Hepatic stellate cell (primary cell): ENCODE measurements at regions not wholly inside any gene's neighbourhood (a gene's known extent, or its start where the extent isn't known, plus 50 kb on each side); places are given as distances from the start of the nearest gene placed in this dataset.

Experiments used
- DNase-seq: peaks from one replicate; pipeline ENCODE4 v3.0.0; 2011; ENCODE audit warnings: low spot score

DNA sequence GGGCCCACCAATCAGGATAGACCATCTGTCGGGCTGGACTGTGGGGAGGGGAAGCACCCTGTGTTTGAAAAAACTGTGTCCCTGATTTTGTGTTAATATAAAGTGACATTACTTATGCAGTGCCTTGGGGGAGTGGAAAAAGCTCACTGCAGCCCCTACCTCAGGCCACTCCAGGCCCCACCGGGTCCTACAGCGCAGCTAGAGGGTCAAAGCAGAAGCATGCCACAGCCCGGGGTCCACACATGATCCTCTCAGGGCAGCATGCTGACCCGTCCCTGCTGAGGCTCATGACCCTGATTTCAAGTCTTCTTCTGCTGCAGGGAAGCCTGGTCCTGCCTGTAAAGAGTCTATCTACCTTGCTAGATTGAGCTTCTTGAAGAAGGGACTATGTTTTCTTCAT lies 133.0 kb upstream of the PLCB4 start:
- no peak for DNase-seq

DNA sequence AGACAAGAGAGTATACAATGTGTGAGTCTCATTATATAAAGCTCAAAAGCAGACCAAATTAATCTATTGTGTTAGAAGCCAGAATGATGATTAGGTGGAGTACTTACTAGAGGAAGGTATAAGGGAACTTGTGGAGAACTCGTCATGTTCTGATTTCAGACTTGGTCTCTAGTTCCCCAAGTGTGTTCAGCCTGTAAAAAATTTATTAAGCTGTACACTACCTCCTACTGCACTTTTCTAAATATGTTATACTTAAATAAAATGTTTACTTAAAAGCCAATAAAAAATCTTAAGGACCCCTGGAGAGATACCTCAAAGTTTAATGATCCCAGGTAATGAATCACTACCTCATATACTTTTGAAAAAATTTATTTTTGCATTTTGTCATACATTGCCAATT lies 130.4 kb upstream of the PLCB4 start:
- DNase-seq, result no peak

DNA sequence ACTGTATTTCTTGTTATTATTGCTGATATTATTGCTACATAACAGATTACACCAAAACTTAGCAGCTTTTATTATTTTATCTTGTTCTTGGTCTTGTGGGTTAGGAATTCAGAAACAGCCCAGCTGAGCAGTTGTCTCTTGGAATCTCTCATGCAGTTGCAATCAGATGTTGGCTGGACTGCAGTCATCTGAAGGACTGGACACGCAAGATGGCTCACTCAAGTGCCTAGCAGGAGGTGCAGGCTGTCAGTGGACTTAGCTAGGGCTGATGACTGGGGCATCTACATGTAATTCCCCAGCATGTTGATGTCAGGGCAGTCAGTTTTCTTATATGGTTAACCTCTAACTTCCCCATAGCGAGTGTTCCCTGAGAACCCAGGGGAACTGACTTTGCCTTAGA lies 128.6 kb upstream of the PLCB4 start:
- DNase-seq, result no peak

DNA sequence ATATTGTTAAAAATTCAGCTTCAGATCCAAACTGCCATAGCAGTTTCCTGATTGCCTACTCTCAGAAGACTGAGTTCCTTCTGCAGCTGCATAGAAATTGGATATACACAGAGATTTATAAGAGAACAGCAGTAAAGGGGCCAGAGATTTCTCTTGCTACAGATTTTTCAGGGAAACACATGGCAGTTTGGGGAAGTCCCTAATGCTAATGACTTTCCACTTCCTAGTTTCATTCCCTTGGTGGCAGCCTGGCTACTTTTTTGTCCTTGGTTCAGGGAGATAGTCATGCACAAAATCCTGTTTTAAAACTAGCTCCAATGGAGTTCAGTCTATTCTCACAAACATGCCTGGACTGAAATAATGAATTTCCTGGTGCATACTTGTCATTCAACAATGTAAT lies 125.3 kb upstream of the PLCB4 start:
- no peak for DNase-seq

DNA sequence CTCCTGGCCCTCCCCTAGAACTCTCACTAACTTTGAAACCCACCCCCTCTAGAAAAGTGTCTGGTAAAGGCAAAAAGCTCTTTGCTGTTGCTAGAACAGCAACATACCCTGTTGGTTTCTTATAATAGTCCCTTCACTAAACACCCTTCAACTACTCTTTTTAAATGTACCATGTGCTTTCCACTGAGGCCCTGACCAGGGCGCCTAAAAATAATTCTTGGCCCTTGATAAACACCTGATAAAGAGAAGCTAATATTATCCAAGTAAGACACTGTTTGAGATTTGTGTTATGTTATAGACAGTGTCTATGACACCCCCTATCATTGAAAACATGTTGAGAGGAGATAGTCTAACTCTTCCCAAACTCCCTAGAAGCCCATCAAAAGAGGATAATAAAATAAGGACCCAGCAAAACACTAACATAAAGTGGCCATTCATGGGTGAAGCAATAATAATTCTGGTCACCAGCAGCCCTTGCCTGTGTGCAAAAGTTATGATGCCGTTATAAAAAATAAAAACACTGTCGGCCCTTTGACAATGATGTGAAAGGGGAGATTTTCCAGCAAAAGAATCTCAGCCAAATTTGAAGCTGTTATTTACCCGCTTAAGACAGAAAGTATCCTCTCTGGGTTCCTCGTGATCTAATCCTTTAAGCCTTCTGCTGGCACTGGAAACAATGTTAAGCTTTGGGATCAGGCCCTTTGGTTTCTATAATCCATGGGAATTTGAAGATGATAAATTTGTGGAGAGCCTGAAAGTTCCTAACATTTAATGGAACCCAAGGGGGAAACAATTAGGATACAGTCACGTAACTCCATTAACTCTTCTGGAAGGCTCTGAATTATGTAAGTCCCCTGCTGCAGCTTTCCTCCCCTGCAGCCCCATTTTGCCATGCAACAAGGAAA lies 122.6 kb upstream of the PLCB4 start:
- no peak for DNase-seq

DNA sequence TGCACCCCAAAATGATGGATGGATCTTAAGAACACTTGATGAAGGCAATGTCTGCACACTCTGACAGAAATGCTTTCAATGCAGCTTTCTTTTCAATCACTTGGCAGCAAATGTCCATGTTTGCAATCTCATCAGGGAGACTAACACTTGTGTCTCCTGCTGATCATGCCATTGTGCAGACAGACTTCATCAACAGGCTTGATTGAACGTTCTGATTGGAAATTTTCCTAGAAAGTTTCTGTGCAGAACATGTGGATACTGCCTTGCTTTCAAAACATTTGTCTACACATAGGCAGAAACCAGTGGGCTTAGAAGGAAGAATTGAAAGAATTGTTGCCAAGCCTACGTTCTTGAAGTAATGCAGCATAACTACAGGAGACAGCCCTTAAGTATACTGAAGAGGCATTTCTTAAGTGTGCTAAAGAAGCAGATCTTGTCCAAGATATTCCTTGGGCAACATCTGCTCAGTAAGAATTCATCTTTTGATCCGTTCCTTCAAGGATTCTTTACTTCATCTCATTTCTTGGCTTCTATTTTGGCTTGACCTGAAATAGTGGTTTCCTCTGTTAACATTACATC lies 120.4 kb upstream of the PLCB4 start:
- no peak for DNase-seq

DNA sequence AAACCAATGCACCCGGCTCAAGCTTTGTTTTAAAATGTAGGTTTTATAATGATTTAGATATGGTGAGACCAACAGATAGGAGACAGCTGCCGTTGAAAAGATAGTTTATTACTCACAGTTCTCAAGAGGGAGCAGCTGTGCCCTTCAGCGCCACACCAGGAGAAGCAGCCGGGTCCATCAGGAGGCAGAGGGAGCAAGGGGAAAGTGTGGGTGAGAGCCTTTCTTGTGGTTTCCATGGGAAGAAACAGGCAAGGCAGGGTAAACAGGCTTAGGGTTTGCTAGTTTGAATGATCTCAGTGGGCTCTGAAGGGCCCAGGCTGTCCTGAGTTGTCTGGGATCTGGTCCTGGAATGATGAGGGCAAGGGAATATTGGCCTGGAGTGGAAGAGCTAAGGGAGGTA lies 117.7 kb upstream of the PLCB4 start:
- no peak for DNase-seq

DNA sequence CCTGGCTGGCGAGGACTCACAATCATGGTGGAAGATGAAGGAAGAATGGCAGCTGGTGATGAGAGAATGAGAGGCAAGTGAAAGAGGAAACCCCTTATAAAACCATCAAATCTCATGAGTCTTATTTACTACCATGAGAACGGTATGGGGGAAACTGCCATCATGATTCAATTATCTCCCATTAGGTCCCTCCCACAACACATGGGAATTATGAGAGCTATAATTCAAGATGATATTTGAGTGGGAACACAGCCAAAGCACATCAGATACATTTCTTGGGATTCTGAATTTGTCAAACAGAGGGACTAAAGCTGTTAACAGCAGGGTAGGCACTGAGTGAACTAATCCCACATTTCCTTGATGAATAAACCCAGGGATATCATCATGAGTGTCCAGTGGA lies 116.2 kb upstream of the PLCB4 start:
- DNase-seq, result no peak

DNA sequence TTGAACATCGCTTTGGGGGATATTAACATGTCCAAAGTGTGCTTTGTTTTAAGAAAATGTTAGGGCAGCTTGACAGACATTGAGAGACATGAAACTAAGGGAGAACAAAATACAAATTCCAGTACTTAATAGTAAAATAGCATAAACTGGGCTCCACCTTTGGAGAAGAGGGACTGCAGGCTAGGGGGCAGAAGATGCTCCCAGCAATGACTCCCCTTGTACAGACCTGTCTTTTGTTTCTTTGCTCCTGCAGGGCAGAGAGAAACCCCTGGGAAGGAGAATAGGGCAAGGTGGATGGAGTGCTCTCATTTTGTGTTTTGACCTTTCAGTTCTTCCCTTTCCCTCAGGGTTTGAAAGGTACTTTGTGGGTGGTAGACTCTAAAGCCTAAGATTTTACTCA lies 115.6 kb upstream of the PLCB4 start:
- no peak for DNase-seq

DNA sequence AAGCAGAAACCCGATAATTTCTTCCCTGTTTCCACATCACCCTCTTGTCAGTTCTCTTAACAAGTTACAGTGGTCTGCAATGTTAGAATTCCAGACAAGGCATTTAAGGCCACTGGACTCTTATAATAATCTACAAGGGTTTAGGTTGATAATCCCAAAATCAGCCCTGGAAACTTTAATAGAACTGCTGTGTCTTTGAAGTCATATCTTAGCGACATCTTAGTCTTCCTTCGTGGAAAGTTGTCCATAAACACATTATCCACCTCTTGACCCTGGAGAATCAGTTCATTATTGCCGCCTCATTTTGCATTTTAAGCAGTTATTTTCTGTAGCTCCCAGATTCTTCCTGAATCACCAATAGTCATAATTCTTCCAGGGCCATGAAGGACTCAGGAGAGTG lies 108.6 kb upstream of the PLCB4 start:
- DNase-seq, result no peak

DNA sequence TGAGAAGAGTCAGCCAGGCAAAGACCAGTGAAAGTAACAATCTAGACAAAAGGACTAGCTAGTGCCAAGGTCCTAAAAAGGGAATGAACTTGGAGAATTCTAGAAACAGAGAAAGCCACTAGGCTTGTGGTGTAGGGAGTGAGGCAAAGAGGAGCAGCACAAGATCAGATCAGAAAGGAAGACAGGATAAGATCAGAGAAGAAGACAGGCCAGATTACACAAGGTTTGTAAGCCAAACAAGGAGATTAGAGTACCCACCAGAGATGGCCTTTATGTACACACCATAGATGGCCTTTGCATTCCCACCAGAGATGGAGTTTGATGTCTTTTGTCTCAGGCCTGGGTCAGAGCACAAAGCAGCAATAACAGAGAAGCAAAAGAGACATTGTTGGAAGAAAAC lies 105.6 kb upstream of the PLCB4 start:
- DNase-seq, result no peak

DNA sequence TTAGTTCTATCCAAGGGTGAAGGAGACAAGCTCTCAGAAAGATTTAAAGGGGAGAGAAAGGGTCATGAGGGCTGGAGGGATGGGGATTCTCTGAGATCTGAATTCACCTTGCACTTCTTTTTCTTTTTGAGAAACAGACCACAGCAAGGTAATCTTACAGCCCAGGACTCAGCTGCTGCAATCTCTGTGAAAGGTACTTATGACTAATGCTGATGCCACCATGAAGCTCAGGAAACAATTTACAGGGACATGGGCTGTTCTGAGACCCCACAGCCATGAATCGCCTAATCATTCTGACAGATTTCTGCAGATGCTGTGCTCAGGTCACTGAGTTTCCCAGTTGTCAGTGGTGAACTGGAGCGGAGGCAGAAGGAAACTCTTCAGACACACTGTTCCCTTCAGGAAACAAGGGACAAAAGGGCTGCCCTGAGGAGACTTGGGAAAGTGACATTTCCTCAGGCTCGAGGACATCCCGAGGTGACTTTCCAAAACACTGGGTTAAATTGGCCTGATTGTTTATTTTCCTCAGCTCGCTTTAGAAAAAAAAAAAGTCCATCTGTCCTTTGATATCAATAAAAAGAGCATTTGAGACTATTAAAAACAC lies 103.8 kb upstream of the PLCB4 start:
- DNase-seq, result no peak

DNA sequence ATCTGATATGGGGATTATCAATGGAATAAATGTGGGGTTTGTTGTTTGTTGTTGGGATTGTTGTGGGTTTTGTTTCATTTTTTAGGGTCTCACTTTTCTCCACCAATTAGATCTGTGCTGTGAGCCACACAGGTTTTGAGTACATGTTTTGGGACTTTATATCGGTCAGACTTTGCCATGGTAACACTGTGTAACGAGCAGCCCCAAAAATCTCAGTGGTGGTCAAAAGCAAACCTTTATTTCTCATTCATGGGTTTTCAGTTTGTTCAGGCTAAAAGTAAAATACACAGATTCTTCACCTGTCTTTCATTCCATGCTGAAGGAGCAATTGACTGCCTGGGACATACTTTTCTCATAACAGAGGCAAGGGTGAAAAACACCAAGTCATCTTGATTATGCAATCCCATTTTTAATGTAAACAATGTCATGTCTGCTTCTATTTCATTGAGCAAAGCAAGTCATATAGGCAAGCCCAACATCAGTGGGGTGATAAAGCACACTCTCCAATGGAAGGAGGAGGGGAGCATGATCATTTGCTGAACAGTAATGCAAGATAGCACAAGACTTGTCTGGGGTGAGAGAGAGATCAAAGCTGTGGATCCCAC lies 101.1 kb upstream of the PLCB4 start:
- no peak for DNase-seq

DNA sequence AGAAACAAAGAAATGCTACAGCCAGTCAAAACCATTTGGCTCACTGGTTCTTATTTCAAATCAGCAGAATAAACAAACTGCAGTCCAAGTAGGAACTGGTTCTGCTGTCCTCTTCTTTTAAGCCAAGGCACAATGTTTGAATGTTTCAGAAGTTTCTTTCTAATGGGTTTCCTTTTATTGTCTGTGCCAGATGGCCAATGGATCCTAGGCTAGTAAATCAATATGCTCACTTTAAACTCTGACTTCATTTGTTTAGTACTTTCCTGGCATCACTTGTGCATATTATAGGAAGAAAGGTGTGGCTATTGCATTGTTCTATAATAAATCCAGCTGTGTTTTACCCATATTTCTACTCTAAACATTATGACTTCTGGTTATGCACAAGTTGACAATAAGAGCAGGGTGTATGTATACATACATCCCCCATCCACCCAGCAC lies 99.7 kb upstream of the PLCB4 start:
- no peak for DNase-seq

DNA sequence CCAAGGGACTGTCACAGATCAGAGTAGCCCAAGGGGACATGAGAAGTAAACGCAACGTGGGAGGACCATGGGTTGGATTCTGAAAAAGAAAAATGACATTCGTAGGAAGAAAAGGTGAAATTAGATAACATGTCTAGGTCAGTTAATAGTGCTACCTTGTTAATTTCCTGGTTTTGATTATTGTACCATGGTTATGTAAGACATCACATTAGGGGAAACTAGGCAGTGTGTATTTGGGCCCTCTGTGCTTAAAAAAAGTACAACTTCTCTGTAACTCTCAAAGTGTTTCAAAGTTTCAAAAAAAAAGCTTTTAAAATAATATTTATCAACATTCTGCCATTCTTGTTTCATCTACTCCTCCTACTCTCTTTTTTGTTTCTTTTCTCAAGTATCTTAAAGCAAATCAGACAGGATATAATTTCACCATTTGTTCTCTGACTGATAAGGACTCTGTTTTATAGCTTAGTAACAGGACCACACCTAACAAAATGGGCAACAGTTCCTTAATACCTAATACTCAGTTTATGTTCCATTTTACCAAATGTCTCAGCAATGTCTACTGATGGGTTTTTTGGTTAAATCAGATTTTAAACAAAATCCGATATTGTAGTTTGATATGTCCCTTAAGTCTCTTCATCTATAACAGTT lies 97.1 kb upstream of the PLCB4 start:
- DNase-seq, result no peak

DNA sequence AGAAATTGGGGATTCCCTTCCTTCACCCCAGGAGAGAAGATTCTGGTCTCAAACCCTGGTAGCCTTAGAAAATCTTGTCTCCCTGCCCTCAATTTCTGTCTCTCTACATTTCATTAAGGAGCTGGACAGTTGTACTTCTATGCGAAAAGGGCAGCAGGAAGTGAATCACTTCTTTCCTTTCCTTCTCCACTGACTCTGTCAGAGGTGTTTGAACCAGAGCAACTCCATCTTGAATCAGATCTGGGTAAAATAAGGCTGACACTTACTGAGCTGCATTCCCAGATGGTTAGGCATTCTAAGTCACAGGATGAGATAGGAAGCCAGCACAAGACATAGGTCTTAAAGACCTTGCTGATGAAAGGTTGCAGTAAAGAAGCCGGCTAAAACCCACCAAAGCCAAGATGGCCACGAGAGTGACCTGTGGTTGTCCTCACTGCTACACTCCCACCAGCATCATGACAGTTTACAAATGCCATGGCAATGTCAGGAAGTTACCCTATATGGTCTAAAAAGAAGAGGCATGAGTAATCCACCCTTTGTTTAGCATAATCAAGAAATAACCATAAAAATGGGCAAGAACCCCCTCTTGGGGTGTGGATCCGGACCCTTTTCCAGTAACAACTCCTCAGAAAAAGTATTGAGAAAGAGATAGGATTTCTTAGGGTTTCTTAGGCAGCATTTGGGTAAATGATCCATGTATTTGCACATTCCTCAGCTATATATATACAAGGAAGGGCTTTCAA lies 95.8 kb upstream of the PLCB4 start:
- no peak for DNase-seq

DNA sequence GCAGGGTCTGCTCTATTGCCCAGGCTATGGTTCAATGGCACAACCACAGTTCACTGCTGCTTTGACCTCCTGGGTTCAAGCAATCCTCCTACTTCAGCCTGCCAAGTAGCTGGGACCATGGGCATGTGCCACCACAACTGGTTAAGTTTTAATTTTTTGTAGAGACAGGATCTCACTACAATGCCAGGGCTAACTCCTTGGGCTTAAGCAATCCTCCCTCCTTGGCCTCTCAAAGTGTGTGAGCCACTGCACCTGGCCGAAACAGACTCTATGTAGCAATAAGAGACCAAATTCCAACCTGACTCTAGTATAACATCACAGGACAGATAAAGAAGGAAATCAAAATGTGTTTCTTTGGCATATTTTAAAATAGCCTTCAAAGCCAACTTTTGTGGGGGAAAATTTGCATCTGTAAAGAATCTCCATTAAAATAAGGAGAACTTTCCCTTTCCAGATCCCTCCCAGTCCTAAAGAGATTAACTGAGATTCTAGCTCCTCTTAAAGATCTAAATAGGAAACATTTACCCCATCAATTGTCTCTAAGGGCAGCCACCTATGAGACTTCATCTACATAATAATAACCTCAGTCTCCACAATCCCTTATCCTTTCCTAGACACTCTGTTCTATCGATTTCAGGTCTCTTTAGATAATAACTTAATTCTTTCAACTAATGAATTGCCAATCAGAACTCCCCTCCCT lies 94.7 kb upstream of the PLCB4 start:
- DNase-seq, result no peak

DNA sequence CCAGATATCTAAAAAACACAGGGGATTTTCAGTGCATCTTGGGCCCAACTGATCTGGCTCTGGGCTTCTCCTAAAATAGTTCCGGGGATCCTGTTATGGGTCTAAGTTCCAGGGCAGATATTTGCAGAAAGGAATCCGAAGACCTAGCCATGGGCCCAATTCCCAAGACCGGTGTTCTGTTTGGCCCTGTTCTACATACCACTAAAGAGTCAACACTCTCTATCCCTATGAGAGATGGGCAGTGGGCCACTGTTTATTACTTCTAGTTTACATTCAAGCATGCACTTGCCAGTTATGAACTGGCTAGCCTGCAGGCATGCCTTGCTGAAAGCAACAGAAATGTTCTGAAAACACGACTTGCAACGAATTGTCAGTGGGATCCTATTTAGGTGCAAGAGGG lies 87.4 kb upstream of the PLCB4 start:
- no peak for DNase-seq

DNA sequence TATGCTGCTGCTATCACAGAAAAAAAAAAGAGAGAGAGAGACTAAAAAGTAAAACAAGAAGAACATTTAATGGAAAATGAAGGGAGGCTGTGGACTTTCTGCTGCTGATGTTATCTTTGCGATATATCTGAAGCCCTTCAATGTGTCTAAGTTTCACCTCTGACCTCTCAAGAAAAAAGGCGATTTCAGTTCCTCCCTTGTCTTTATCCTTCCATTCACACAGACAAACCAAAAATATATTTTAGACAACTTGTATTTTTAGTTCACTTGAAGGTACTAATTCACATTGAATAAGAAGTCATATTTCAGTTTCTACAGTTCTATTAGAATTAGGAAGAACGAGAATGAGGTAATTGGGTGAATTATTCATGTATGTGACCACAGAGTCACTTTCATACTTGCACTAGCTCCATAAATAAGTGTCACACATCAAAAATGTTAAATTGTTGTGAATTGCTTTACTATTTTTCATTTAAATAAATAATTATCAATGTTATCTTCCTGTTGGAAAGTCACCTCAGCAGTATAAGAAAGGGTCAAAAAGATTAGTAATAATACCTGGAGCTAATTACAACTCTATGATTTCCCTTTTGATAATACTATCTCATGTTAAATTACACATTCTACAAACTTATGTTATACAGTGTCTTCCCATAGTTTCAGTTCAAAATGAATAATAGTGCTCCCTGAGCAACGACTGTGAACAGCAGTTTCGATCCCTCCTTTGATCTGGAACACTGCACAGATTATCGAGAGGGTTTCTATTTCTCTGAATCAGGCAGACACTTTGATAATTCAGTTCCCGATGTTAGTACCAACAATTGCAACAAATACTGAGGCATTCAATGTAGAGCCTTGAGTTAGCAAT lies 85.2 kb upstream of the PLCB4 start:
- DNase-seq, result no peak

DNA sequence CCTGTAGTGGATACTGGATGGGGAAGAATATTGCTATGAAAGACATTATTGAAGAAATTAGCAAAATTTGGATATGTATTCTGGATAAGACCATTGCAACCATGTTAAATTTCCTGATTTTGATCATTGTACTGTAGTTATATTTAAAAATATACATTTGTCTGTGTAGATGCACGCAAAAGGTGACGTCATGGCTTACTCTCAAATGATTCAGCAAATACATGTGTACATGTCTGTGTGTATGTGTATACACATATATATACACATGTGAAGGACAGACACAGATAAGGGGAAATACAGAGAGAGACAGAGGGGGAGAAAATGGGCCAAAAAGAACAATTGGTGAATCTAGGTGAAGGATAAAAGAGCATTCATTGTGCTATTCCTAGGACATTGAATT lies 82.3 kb upstream of the PLCB4 start:
- no peak for DNase-seq
